NCI-H526 (cell line): ENCODE measurements at regions not wholly inside any gene's neighbourhood (a gene's known extent, or its start where the extent isn't known, plus 50 kb on each side); places are given as distances from the start of the nearest gene placed in this dataset.

Experiments used
- DNase-seq, 2 experiments: peaks; one replicate each; lab custom pipeline; 2025; lab: John Stamatoyannopoulos, UW

- peak; percentile 52 to 90 for DNase-seq
Measured at GRCh38 chrX:40167850-40168479, 70.2 kb upstream of the BCOR start.

GRCh38 chrX:40167233-40167849 is 69.6 kb upstream of the BCOR start:
- no peak for DNase-seq

GRCh38 chrX:40166582-40166981 is 68.8 kb upstream of the BCOR start:
- peak in 1 of 2 experiments; percentile 41 for DNase-seq

GRCh38 chrX:40165861-40166260 is 68.1 kb upstream of the BCOR start:
- DNase-seq, result no peak

- DNase-seq, result no peak
Measured at GRCh38 chrX:40165206-40165605, 67.4 kb upstream of the BCOR start.

GRCh38 chrX:40164751-40165150 is 67.0 kb upstream of the BCOR start:
- no peak for DNase-seq

GRCh38 chrX:40158036-40158706 is 60.4 kb upstream of the BCOR start:
- peak in 1 of 2 experiments; percentile 70 for DNase-seq

- DNase-seq, result no peak
Measured at GRCh38 chrX:40157228-40158035, 59.7 kb upstream of the BCOR start.

GRCh38 chrX:40156470-40157227 is 58.9 kb upstream of the BCOR start:
- peak; percentile 44 to 81 for DNase-seq

GRCh38 chrX:40155589-40156469 is 58.1 kb upstream of the BCOR start:
- DNase-seq, result peak in 1 of 2 experiments; percentile 68

- peak in 1 of 2 experiments; percentile 69 for DNase-seq
Measured at GRCh38 chrX:40154853-40155588, 57.3 kb upstream of the BCOR start.

GRCh38 chrX:40154250-40154852 is 56.6 kb upstream of the BCOR start:
- DNase-seq, result peak; percentile 27 to 81

GRCh38 chrX:40153345-40154249 is 55.8 kb upstream of the BCOR start:
- DNase-seq, result peak in 1 of 2 experiments; percentile 71

- DNase-seq, result peak; percentile 23 to 72
Measured at GRCh38 chrX:40152741-40153344, 55.1 kb upstream of the BCOR start.

- peak; percentile 26 to 79 for DNase-seq
Measured at GRCh38 chrX:40152173-40152711, 54.5 kb upstream of the BCOR start.

GRCh38 chrX:40151211-40152172 is 53.7 kb upstream of the BCOR start:
- peak; percentile 17 to 81 for DNase-seq
